CD4-positive, alpha-beta T cell treated with Interleukin-6 for 4 hours (primary cell): ENCODE measurements at regions not wholly inside any gene's neighbourhood (a gene's known extent, or its start where the extent isn't known, plus 50 kb on each side); places are given as distances from the start of the nearest gene placed in this dataset.
A peak's percentile ranks its signal among the peaks of the same experiment; 100 is the strongest.

Source experiments
- DNase-seq: peaks from one replicate; pipeline ENCODE4 v3.0.0-alpha.2; 2020; ENCODE audit warnings: mixed read lengths

DNA sequence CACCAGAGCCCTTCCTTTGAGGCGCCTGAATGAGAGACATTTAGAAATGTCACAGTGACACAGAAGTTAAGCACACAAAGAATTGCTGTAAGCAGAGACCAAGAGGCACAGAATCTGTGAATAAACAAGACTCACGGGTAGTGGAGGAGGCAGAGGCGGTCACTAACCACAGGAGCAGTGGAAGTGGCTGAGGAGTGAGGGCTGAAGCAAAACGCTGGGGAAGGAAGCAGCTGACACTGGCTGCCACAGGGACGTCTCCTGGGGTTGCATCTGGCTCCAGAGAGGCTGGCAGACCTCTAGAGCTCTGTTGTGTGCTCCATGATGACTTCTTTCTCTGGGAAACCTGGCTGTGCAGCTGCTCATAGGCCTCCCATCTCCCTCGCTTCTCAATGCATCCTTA lies 65.0 kb upstream of the SLC2A12 start:
- no peak for DNase-seq

DNA sequence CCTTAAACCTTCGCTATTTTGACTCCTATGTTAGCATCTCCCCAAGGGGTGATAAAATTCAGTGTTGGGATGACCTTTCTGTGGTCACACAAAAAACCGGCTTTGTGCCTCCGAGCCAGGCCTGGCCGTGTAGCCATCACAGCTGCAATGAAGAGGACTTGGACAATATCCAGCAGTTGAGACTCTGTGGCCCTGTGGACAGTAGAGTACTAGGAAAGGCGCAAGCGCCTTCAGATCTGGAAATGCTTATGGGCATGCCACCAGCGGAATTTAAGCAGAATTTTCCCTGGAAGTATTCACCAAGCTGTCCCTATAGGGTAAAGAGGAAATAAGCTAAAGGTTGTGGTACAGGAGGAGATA lies 63.3 kb upstream of the SLC2A12 start:
- DNase-seq: no peak

DNA sequence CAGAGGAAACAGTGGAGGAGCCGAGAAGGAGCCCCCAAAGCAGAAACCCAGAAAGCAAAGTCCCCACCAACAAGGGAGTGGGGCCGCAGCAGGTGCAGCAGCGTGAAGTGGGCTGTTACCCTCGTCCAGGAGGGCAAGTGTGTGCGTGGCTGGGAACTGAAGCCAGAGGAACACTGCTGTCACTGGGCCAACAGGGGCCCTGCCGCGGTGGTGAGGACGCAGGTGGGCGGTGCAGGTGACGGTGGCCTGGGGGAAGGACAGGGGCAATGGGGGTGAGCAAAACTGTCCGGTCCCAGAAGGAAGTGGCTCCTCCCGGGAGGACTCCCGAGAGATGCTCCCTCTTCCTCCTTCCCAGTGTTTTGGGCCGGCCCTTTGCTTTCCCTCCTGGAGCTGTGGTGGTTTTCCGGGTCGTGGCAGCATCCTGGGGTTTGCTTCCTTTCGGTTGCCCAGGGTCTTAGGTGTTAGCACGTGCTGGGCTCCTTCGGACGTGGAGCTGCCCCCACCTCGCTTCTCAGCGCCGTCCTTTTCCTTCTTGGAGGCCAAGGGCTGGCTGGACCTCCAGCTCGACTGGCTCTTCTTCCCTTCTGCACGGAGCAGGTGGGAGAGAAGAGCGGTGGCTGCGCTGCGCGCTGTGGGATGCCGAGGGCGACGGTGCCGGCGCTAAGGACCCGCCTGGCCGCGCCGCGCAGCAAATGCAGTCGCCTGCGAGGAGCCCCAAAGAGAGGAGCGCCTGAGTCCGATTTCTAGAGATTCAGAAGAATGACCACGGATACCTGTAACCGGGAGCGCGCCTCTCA lies 62.7 kb upstream of the SLC2A12 start:
- DNase-seq: no peak

DNA sequence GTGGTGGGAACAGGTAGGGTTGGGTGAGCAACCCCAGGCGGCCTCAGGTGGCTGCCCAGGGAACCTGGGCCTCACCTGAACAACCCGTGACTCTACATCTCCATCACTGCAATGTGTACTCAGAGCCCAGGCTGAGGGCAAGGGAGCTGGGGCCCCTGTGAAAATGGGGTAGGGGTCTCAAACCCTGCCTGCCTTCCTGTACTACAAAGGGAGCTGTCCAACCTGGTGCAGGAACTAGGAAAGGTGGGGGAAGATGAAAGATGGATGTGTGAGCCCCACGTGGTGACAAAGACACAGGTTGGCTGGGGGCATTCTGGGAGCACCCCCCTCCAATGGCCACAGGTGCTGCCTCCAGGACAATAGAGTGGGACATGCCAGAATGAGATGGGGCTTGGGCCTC lies 62.1 kb upstream of the SLC2A12 start:
- no peak for DNase-seq

DNA sequence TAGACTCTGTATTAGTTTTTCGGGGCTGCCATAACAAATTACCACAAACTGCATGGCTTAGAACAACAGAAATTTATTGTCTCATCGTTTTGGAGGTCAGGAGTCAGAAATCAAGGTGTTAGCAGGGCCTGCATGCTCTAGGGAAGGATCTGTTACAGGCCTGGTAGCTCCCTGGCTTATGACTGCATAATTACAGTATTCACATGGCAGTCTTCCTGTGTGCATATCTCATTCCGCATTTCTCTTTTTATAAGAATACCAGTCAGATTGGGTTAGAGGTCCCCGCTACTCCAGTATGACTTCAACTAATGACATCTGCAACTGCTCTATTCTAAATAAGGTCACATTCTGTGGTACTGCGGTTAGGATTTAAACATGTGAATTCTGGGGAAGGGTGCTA lies 59.3 kb upstream of the SLC2A12 start:
- DNase-seq: no peak

DNA sequence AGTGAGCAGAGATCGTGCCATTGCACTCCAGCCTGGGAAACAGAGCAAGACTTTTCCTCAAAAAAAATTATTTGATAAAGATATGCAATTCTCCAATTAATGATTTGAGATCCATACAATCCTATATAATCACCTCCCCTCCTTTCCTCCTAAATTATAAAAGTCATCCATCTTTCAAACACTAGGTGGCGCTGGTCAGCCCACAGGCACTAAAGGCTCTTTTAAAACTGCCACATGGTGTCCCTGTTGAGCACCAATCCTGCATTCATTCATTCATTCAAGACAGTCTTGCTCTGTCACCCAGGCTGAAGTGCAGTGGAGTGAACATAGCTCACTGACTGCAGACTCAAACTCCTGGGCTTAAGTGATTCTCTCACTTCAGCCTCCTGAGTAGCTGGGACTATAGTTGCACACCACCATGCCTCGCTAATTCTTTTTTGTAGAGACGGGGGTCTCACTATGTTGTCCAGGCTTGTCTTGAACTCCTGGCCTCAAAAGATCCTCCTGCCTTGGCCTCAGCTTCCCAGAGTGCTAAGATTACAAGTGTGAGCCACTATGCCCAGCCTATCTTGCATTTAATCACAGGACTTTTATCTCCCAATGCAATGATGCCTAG lies 58.7 kb upstream of the SLC2A12 start:
- DNase-seq: peak; percentile 39

DNA sequence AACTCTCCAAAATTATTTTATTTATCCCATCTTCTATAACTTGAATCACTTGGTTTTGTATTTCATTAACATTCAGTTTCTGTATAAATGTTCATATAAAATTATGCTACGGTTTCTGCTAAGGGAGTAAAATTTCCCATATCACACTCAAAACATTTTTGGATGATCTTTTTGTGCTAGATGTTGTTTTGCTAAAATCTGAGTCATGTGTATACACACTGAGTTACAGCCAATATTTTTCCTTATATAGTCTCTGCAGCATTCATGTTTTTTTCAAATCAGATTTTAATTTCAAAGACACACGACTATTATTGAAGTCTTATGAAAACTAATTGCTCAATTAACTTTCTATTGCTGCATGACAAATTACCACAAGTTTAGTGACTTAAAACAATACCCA lies 54.3 kb upstream of the SLC2A12 start:
- DNase-seq: no peak

DNA sequence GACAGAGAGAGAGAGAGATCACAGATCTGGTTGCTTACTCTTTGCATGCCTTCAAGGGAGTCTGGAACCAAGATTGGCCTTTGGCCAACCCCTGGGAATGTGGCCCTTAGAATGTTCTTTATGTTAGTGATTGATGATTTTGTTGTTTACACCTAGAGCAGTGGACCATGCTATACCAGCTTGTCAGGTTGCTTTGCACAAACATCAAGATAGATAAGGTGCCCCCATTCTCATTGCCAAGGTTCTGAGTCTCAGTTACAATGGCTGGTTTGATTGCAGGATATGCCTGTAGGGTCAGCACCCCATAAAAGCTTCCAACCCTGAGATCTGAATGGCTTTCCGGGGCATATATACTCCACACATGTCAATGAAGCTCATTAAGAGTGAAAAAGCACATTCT lies 53.5 kb upstream of the SLC2A12 start:
- no peak for DNase-seq

DNA sequence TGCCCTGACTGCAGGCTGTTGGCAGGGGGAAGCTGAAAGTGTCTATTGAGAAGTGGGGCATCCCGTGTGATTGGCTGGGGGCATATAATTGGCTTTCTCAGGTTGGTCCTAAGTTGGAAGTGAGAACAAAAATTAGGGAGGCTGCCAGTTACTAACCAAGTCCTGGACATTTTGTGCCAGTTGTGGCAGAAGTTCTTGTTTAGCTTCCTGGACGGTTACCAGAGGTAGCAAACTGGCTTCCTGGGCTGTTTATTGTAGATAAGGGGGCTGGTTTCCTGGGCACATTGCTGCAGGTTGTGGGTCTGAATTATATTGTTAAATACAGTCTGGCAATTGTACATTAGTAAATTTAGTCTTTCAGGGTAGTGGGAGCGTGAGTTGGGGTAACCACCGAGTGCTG lies 50.6 kb upstream of the SLC2A12 start:
- DNase-seq: no peak
